Bronchial epithelial cell (primary cell): ENCODE measurements at regions not wholly inside any gene's neighbourhood (a gene's known extent, or its start where the extent isn't known, plus 50 kb on each side); places are given as distances from the start of the nearest gene placed in this dataset.

Source experiments
- DNase-seq: peaks from one replicate; pipeline ENCODE4 v3.0.0-alpha.2; 2010; ENCODE audit warnings: low read depth
- FAIRE-seq: peaks from 2 replicates; lab custom pipeline; 2011; peaks lifted over from hg19 to GRCh38; lab: Jason Lieb, UNC
- H3K27me3 ChIP-seq: 2 replicates; pipeline ENCODE4 v1.5.1; 2011; ENCODE audit warnings: low read length; ENCODE audit not compliant: control insufficient read depth, insufficient read depth
- H3K36me3 ChIP-seq: 2 replicates; pipeline ENCODE4 v1.5.1; 2011; ENCODE audit warnings: low read length; ENCODE audit not compliant: control insufficient read depth, insufficient read depth
- H3K4me3 ChIP-seq: 2 replicates; pipeline ENCODE4 v1.5.1; 2011; ENCODE audit warnings: mild to moderate bottlenecking, low read depth, low read length, control low read depth
- CTCF ChIP-seq: IDR thresholded peaks from 2 replicates; pipeline ENCODE4 v1.5.1; 2011; ENCODE audit warnings: mild to moderate bottlenecking, moderate library complexity, low read length, control low read depth, inconsistent platforms; ENCODE audit not compliant: insufficient read depth, severe bottlenecking

GRCh38 chr2:2735041-2735440, 404.0 kb upstream of the MYT1L start:
- Histone ChIP-seq H3K27me3 (no peaks in the 10 kb centered on the region), H3K4me3 (no peak overlapping the region), H3K36me3 (no peaks in the 10 kb centered on the region)
- DNase-seq = peak; percentile 43
- TF ChIP-seq CTCF = no peak
- FAIRE-seq = no peak

- FAIRE-seq = no peak
- no peaks in the 10 kb centered on the region for H3K36me3 ChIP-seq
- DNase-seq = no peak
- H3K4me3 ChIP-seq = no peak overlapping the region
- no peaks in the 10 kb centered on the region for H3K27me3 ChIP-seq
- TF ChIP-seq CTCF = no peak
These were observed 403.2 kb upstream of the MYT1L start for GRCh38 chr2:2734308-2734707.

GRCh38 chr2:2733818-2734217, 402.7 kb upstream of the MYT1L start:
- no peak for FAIRE-seq
- Histone ChIP-seq H3K4me3 (no peak overlapping the region), H3K27me3 (no peaks in the 10 kb centered on the region), H3K36me3 (no peaks in the 10 kb centered on the region)
- no peak for DNase-seq
- TF ChIP-seq CTCF = no peak

GRCh38 chr2:2732331-2733119, 401.4 kb upstream of the MYT1L start:
- no peaks in the 10 kb centered on the region for H3K27me3 ChIP-seq
- H3K36me3 ChIP-seq = no peaks in the 10 kb centered on the region
- no peak for FAIRE-seq
- DNase-seq = no peak
- H3K4me3 ChIP-seq = no peak overlapping the region
- no peak for TF ChIP-seq CTCF

GRCh38 chr2:2731816-2732284, 400.8 kb upstream of the MYT1L start:
- peak; percentile 92 for FAIRE-seq
- Histone ChIP-seq H3K27me3 (no peaks in the 10 kb centered on the region), H3K4me3 (no peak overlapping the region), H3K36me3 (no peaks in the 10 kb centered on the region)
- DNase-seq = no peak
- no peak for TF ChIP-seq CTCF
